DMS79 (cell line): ENCODE measurements at regions not wholly inside any gene's neighbourhood (a gene's known extent, or its start where the extent isn't known, plus 50 kb on each side); places are given as distances from the start of the nearest gene placed in this dataset.

Experiments used
- DNase-seq: peaks from one replicate; lab custom pipeline; 2025; lab: John Stamatoyannopoulos, UW

GRCh38 chr4:125440814-125441213, 126.1 kb downstream of the FAT4 start:
- no peak for DNase-seq

- no peak for DNase-seq
Measured at GRCh38 chr4:125444166-125444565, 129.4 kb downstream of the FAT4 start.

GRCh38 chr4:125445525-125445924, 130.8 kb downstream of the FAT4 start:
- DNase-seq, result no peak

GRCh38 chr4:125447551-125448290, 133.0 kb downstream of the FAT4 start:
- no peak for DNase-seq

- DNase-seq, result no peak
Measured at GRCh38 chr4:125456075-125456474, 141.3 kb downstream of the FAT4 start.

GRCh38 chr4:125459531-125459930, 144.8 kb downstream of the FAT4 start:
- no peak for DNase-seq

GRCh38 chr4:125461676-125462363, 147.1 kb downstream of the FAT4 start:
- no peak for DNase-seq

GRCh38 chr4:125464146-125464545, 149.4 kb downstream of the FAT4 start:
- no peak for DNase-seq

GRCh38 chr4:125481334-125482045, 166.7 kb downstream of the FAT4 start:
- DNase-seq, result no peak

- no peak for DNase-seq
Measured at GRCh38 chr4:125482822-125483221, 168.1 kb downstream of the FAT4 start.

GRCh38 chr4:125483278-125483677, 168.5 kb downstream of the FAT4 start:
- DNase-seq, result no peak

- DNase-seq, result no peak
Measured at GRCh38 chr4:125484912-125485311, 170.2 kb downstream of the FAT4 start.

GRCh38 chr4:125486351-125486750, 171.6 kb downstream of the FAT4 start:
- DNase-seq, result no peak

GRCh38 chr4:125489952-125490690, 175.4 kb downstream of the FAT4 start:
- no peak for DNase-seq

- DNase-seq, result no peak
Measured at GRCh38 chr4:125492957-125493356, 178.2 kb downstream of the FAT4 start.

- no peak for DNase-seq
Measured at GRCh38 chr4:125497861-125498260, 183.1 kb downstream of the FAT4 start.

GRCh38 chr4:125498981-125499380, 184.2 kb downstream of the FAT4 start:
- no peak for DNase-seq

- no peak for DNase-seq
Measured at GRCh38 chr4:125501090-125501489, 186.3 kb downstream of the FAT4 start.

GRCh38 chr4:125501568-125501967, 186.8 kb downstream of the FAT4 start:
- no peak for DNase-seq

GRCh38 chr4:125505621-125506020, 190.9 kb downstream of the FAT4 start:
- no peak for DNase-seq

- DNase-seq, result no peak
Measured at GRCh38 chr4:125507141-125507540, 192.4 kb downstream of the FAT4 start.

GRCh38 chr4:125511715-125512114, 197.0 kb downstream of the FAT4 start:
- DNase-seq, result no peak
